Natural killer cell (primary cell): ENCODE measurements at regions not wholly inside any gene's neighbourhood (a gene's known extent, or its start where the extent isn't known, plus 50 kb on each side); places are given as distances from the start of the nearest gene placed in this dataset.

ENCODE experiments used
- ATAC-seq, 3 donors: fragments of 150-1000 bp in 2 of 3; fragments of 200-7000 bp in 1 of 3; cut with Tn5 transposase; 1 replicate in 1 of 3; 2 replicates in 2 of 3; pipeline ENCODE4 v1.10.0; 2021; ENCODE audit warnings: mild to moderate bottlenecking in 2 of 3, moderate library complexity in 2 of 3
- DNase-seq, 2 donors: peaks; one replicate each; pipeline versions ENCODE4 v3.0.0 to v3.0.0-alpha.2; 2013 to 2021; ENCODE audit warnings: mixed read lengths in 1 of 2
- H3K27ac ChIP-seq: one replicate; pipeline ENCODE4 v1.5.1; 2013; ENCODE audit warnings: mild to moderate bottlenecking, low read length
- H3K27me3 ChIP-seq: one replicate; pipeline ENCODE4 v1.6.1; 2013; ENCODE audit warnings: low read length; ENCODE audit not compliant: control insufficient read depth, insufficient read depth
- H3K36me3 ChIP-seq: one replicate; pipeline ENCODE4 v1.6.1; 2013; ENCODE audit warnings: low read length; ENCODE audit not compliant: control insufficient read depth, insufficient read depth
- H3K4me1 ChIP-seq: one replicate; pipeline ENCODE4 v1.6.1; 2013; ENCODE audit warnings: low read length; ENCODE audit not compliant: control insufficient read depth, insufficient read depth
- H3K4me3 ChIP-seq: one replicate; pipeline ENCODE4 v1.5.1; 2013; ENCODE audit warnings: low read length
- H3K9me3 ChIP-seq: one replicate; pipeline ENCODE4 v1.6.1; 2013; ENCODE audit warnings: low read length; ENCODE audit not compliant: control insufficient read depth, insufficient read depth
- H3K27ac Mint-ChIP-seq, 2 donors: one replicate each; pipeline ENCODE4 v1.8.0; 2022; ENCODE audit warnings: mild to moderate bottlenecking in 2 of 2, mixed read lengths in 2 of 2, moderate library complexity in 1 of 2
- H3K27me3 Mint-ChIP-seq, 2 donors: one replicate each; pipeline ENCODE4 v1.8.0; 2022; ENCODE audit warnings: low read depth in 2 of 2, mixed read lengths in 2 of 2
- H3K36me3 Mint-ChIP-seq: one replicate; pipeline ENCODE4 v1.8.0; 2022; ENCODE audit warnings: mixed read lengths
- H3K4me1 Mint-ChIP-seq, 2 donors: one replicate each; pipeline ENCODE4 v1.8.0; 2022; ENCODE audit warnings: mixed read lengths in 2 of 2
- H3K4me3 Mint-ChIP-seq: one replicate; pipeline ENCODE4 v1.8.0; 2022; ENCODE audit warnings: mild to moderate bottlenecking, moderate library complexity, mixed read lengths
- H3K9me3 Mint-ChIP-seq, 2 donors: one replicate each; pipeline ENCODE4 v1.8.0; 2022; ENCODE audit warnings: mixed read lengths in 2 of 2
- CTCF ChIP-seq: fragments of 200-600 bp; IDR thresholded peaks from one replicate; pipeline ENCODE4 v1.8.0; 2022; ENCODE audit warnings: antibody characterized with exemption
- WGBS: methylation state at CpG from one replicate; pipeline ENCODE4 v1.1.7; 2013; ENCODE audit warnings: missing lambda C conversion rate; ENCODE audit not compliant: insufficient coverage; 5-methylcytosine and 5-hydroxymethylcytosine counted together
- intact Hi-C: fragments of 100-400 bp; cut with micrococcal nuclease; formaldehyde crosslinking; loops from one replicate; pipeline ENCODE4 v1.14.2; 2022

GRCh38 chr5:56487528-56488115 is 254.5 kb upstream of the ANKRD55 start:
- Histone ChIP-seq H3K4me1 (no peaks in the 10 kb centered on the region), H3K36me3 (no peaks in the 10 kb centered on the region), H3K27me3 (no peaks in the 10 kb centered on the region), H3K9me3 (no peaks in the 10 kb centered on the region), H3K27ac (no peak overlapping the region), H3K4me3 (no peak overlapping the region)
- ATAC-seq, result no peak
- DNase-seq, result no peak
- H3K36me3 Mint-ChIP-seq, result no peaks in the 10 kb centered on the region
- intact Hi-C loops, result no loop called here
- no peak overlapping the region for H3K27ac Mint-ChIP-seq
- no peaks in the 10 kb centered on the region for H3K9me3 Mint-ChIP-seq
- H3K27me3 Mint-ChIP-seq, result peaks cover 4 to 7% of the 10 kb centered on the region in 2 donors
- no peak overlapping the region for H3K4me3 Mint-ChIP-seq
- TF ChIP-seq CTCF, result no peak
- WGBS, result 89% methylated on average over 25 of the region's 25 CpGs
- no peaks in the 10 kb centered on the region for H3K4me1 Mint-ChIP-seq

- no peaks in the 10 kb centered on the region for H3K9me3 ChIP-seq
- intact Hi-C loops, result no loop called here
- Mint-ChIP-seq H3K9me3 (no peaks in the 10 kb centered on the region), H3K27ac (no peak overlapping the region), H3K4me1 (peaks cover 8 to 22% of the 10 kb centered on the region in 2 donors), H3K36me3 (no peaks in the 10 kb centered on the region), H3K4me3 (peak overlapping the region; percentile 50), H3K27me3 (peaks cover 15 to 18% of the 10 kb centered on the region in 2 donors)
- H3K27me3 ChIP-seq, result no peaks in the 10 kb centered on the region
- ATAC-seq, result peak in 1 of 3 donors; percentile 67
- no peaks in the 10 kb centered on the region for H3K36me3 ChIP-seq
- no peak for TF ChIP-seq CTCF
- H3K27ac ChIP-seq, result peak overlapping the region; percentile 70
- H3K4me1 ChIP-seq, result peaks cover 25% of the 10 kb centered on the region
- no peak for DNase-seq
- WGBS, result 51% methylated on average over 3 of the region's 3 CpGs
- H3K4me3 ChIP-seq, result no peak overlapping the region
Observed at GRCh38 chr5:56482363-56482762, 249.2 kb upstream of the ANKRD55 start.

- H3K4me1 Mint-ChIP-seq, result peaks cover 8 to 22% of the 10 kb centered on the region in 2 donors
- peak overlapping the region; percentile 70 for H3K27ac ChIP-seq
- no peaks in the 10 kb centered on the region for H3K36me3 Mint-ChIP-seq
- H3K9me3 ChIP-seq, result no peaks in the 10 kb centered on the region
- no peak for TF ChIP-seq CTCF
- 22% methylated on average over 24 of the region's 26 CpGs for WGBS
- H3K4me3 Mint-ChIP-seq, result peak overlapping the region; percentile 90
- H3K9me3 Mint-ChIP-seq, result no peaks in the 10 kb centered on the region
- H3K27me3 ChIP-seq, result no peaks in the 10 kb centered on the region
- H3K4me1 ChIP-seq, result peaks cover 25% of the 10 kb centered on the region
- DNase-seq, result peak in 1 of 2 donors; percentile 61
- H3K4me3 ChIP-seq, result peak overlapping the region; percentile 57
- intact Hi-C loops, result no loop called here
- peaks cover 15 to 18% of the 10 kb centered on the region in 2 donors for H3K27me3 Mint-ChIP-seq
- peak overlapping the region; percentile 69 to 70 for H3K27ac Mint-ChIP-seq
- H3K36me3 ChIP-seq, result no peaks in the 10 kb centered on the region
- ATAC-seq, result peak in 2 of 3 donors; percentile 63 to 65
Observed at GRCh38 chr5:56481428-56482357, 248.6 kb upstream of the ANKRD55 start.
